Loucy (cell line): ENCODE measurements at regions not wholly inside any gene's neighbourhood (a gene's known extent, or its start where the extent isn't known, plus 50 kb on each side); places are given as distances from the start of the nearest gene placed in this dataset.

ENCODE experiments used
- EZH2phosphoT487 ChIP-seq: fragments of 200-600 bp; IDR thresholded peaks from 2 replicates; pipeline ENCODE4 v1.6.1; 2018; ENCODE audit warnings: antibody characterized with exemption, mild to moderate bottlenecking, moderate library complexity, borderline replicate concordance
- TF ChIP-seq, protein P1 (sequence below): fragments of 200-600 bp; sonication (generic); conservative IDR thresholded peaks from 2 replicates; pipeline ENCODE4 v1.5.1; 2014; ENCODE audit warnings: mild to moderate bottlenecking, antibody characterized with exemption, low read length

DNA sequence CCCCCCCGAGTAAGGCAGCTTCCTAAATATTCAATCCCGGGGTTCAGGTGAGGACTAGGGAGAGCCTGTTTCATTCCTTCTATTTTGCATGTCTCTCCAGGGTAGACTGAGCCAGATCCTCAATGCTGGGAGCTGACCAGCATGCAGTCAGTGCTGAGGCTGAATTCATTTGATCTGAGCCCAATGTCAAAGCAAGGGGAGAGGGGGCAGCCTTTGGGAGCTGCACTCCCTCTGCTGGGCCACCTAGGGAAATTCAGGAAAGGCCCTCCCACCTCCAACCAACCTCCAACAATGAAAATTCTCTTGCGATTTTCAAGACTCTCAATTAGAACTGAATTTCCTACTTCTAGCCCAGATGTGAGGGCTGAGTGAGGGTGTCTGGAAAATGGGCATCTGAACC, 371.2 kb downstream of the NPHP4 start:
- TF ChIP-seq, protein P1, sequence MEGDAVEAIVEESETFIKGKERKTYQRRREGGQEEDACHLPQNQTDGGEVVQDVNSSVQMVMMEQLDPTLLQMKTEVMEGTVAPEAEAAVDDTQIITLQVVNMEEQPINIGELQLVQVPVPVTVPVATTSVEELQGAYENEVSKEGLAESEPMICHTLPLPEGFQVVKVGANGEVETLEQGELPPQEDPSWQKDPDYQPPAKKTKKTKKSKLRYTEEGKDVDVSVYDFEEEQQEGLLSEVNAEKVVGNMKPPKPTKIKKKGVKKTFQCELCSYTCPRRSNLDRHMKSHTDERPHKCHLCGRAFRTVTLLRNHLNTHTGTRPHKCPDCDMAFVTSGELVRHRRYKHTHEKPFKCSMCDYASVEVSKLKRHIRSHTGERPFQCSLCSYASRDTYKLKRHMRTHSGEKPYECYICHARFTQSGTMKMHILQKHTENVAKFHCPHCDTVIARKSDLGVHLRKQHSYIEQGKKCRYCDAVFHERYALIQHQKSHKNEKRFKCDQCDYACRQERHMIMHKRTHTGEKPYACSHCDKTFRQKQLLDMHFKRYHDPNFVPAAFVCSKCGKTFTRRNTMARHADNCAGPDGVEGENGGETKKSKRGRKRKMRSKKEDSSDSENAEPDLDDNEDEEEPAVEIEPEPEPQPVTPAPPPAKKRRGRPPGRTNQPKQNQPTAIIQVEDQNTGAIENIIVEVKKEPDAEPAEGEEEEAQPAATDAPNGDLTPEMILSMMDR, result peak; percentile 43
- no peak for TF ChIP-seq EZH2phosphoT487
